Vagina (tissue), 2 donors: ENCODE measurements at regions not wholly inside any gene's neighbourhood (a gene's known extent, or its start where the extent isn't known, plus 50 kb on each side); places are given as distances from the start of the nearest gene placed in this dataset.

Source experiments
- POLR2A ChIP-seq, 2 donors: fragments of 450-650 bp; IDR thresholded peaks; one replicate each; pipeline ENCODE4 v1.6.1; 2017; ENCODE audit warnings: antibody characterized with exemption in 2 of 2, mild to moderate bottlenecking in 2 of 2, moderate library complexity in 2 of 2
- TF ChIP-seq, protein P1 (sequence below), 3 experiments: fragments of 450-650 bp in 2 of 3; fragments of 200-600 bp in 1 of 3; sonication (generic) in 1 of 3; IDR thresholded peaks; one replicate each; pipeline ENCODE4 v1.5.1; 2017 to 2019; ENCODE audit warnings: antibody characterized with exemption in 3 of 3, mild to moderate bottlenecking in 2 of 3, moderate library complexity in 2 of 3

DNA sequence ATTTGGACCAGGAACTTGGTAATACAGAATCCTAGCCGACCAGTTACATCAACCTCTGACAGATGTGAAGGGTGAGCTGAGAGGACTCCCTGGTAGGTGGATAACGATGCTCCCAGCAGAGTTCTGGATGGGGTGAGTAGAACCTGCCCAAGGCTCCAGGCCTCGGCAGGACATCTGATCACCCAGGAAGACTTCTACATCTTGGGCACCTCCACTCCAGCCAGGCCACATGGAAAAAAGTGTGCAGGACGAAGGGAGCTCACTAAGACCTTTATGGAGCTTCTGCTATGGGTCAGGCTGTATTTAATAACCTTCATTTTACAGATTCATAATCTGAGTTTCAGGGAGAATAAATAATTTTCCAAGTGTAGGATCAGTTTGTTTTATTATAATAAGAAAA lies 1028.7 kb downstream of the BCL11B start:
- TF ChIP-seq, protein P1, sequence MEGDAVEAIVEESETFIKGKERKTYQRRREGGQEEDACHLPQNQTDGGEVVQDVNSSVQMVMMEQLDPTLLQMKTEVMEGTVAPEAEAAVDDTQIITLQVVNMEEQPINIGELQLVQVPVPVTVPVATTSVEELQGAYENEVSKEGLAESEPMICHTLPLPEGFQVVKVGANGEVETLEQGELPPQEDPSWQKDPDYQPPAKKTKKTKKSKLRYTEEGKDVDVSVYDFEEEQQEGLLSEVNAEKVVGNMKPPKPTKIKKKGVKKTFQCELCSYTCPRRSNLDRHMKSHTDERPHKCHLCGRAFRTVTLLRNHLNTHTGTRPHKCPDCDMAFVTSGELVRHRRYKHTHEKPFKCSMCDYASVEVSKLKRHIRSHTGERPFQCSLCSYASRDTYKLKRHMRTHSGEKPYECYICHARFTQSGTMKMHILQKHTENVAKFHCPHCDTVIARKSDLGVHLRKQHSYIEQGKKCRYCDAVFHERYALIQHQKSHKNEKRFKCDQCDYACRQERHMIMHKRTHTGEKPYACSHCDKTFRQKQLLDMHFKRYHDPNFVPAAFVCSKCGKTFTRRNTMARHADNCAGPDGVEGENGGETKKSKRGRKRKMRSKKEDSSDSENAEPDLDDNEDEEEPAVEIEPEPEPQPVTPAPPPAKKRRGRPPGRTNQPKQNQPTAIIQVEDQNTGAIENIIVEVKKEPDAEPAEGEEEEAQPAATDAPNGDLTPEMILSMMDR (IDR thresholded peaks at IDR 0.05): no peak
- no peak for TF ChIP-seq POLR2A (IDR thresholded peaks at IDR 0.05)
